Right atrium auricular region (tissue), 2 donors: ENCODE measurements at regions not wholly inside any gene's neighbourhood (a gene's known extent, or its start where the extent isn't known, plus 50 kb on each side); places are given as distances from the start of the nearest gene placed in this dataset.

ENCODE experiments used
- DNase-seq: peaks from one replicate; pipeline ENCODE4 v3.0.0-alpha.2; 2019; ENCODE audit warnings: low spot score
- H3K27ac ChIP-seq, 2 donors: fragments of 200-600 bp; sonication (generic); 1 replicate in 1 of 2; 2 replicates in 1 of 2; pipeline ENCODE4 v1.5.1; 2016 to 2019
- H3K27me3 ChIP-seq, 2 donors: fragments of 200-600 bp; sonication (generic); one replicate each; pipeline versions ENCODE4 v1.5.1 to v1.6.0; 2017 to 2019
- H3K36me3 ChIP-seq: fragments of 200-600 bp; sonication (generic); one replicate; pipeline ENCODE4 v1.5.1; 2016
- H3K4me1 ChIP-seq, 2 donors: fragments of 200-600 bp; sonication (generic); one replicate each; pipeline versions ENCODE4 v1.5.1 to v1.6.0; 2017 to 2019
- H3K4me3 ChIP-seq, 2 donors: fragments of 200-600 bp; sonication (generic); 1 replicate in 1 of 2; 2 replicates in 1 of 2; pipeline ENCODE4 v1.5.1; 2017 to 2019; ENCODE audit warnings: mild to moderate bottlenecking in 1 of 2, moderate library complexity in 1 of 2
- H3K9me3 ChIP-seq, 2 donors: fragments of 200-600 bp; sonication (generic); one replicate each; pipeline ENCODE4 v1.5.1; 2019
- CTCF ChIP-seq, 2 donors: fragments of 200-600 bp; sonication (generic); IDR thresholded peaks; one replicate each; pipeline ENCODE4 v1.5.1; 2019; ENCODE audit warnings: antibody characterized with exemption in 2 of 2

- no peak for TF ChIP-seq CTCF (IDR thresholded peaks at IDR 0.05)
- Histone ChIP-seq H3K27me3 (no peaks in the 10 kb centered on the region), H3K36me3 (no peaks in the 10 kb centered on the region), H3K4me1 (no peaks in the 10 kb centered on the region), H3K4me3 (no peak overlapping the region), H3K27ac (no peak overlapping the region), H3K9me3 (no peaks in the 10 kb centered on the region)
- no peak for DNase-seq
These were observed 560.9 kb downstream of the MED13L start for GRCh38 chr12:115716551-115716950.

- no peak for DNase-seq
- no peak for TF ChIP-seq CTCF (IDR thresholded peaks at IDR 0.05)
These were observed 564.8 kb downstream of the MED13L start for GRCh38 chr12:115712676-115713075.

GRCh38 chr12:115710104-115710564 lies 567.4 kb downstream of the MED13L start:
- Histone ChIP-seq H3K36me3 (no peaks in the 10 kb centered on the region), H3K27me3 (no peaks in the 10 kb centered on the region), H3K4me3 (no peak overlapping the region), H3K4me1 (peaks cover 0 to 22% of the 10 kb centered on the region in 2 donors), H3K27ac (no peak overlapping the region), H3K9me3 (no peaks in the 10 kb centered on the region)
- TF ChIP-seq CTCF (IDR thresholded peaks at IDR 0.05): no peak
- peak; percentile 60 for DNase-seq

More at GRCh38 chr12:115712676-115713075, 564.8 kb downstream of the MED13L start:
- no peak overlapping the region for H3K27ac ChIP-seq
- H3K4me3 ChIP-seq: no peak overlapping the region
- H3K27me3 ChIP-seq: no peaks in the 10 kb centered on the region
- no peaks in the 10 kb centered on the region for H3K9me3 ChIP-seq
- H3K36me3 ChIP-seq: no peaks in the 10 kb centered on the region
- H3K4me1 ChIP-seq: peaks cover 0 to 22% of the 10 kb centered on the region in 2 donors

GRCh38 chr12:115709540-115710011 lies 567.9 kb downstream of the MED13L start:
- Histone ChIP-seq H3K27ac (no peak overlapping the region), H3K4me3 (no peak overlapping the region), H3K4me1 (peaks cover 0 to 22% of the 10 kb centered on the region in 2 donors), H3K36me3 (no peaks in the 10 kb centered on the region), H3K27me3 (no peaks in the 10 kb centered on the region), H3K9me3 (no peaks in the 10 kb centered on the region)
- no peak for TF ChIP-seq CTCF (IDR thresholded peaks at IDR 0.05)
- no peak for DNase-seq

GRCh38 chr12:115708801-115709200 lies 568.7 kb downstream of the MED13L start:
- DNase-seq: no peak
- Histone ChIP-seq H3K4me1 (peaks cover 0 to 22% of the 10 kb centered on the region in 2 donors), H3K36me3 (no peaks in the 10 kb centered on the region), H3K27ac (no peak overlapping the region), H3K27me3 (no peaks in the 10 kb centered on the region), H3K4me3 (no peak overlapping the region), H3K9me3 (no peaks in the 10 kb centered on the region)
- TF ChIP-seq CTCF (IDR thresholded peaks at IDR 0.05): no peak

GRCh38 chr12:115700896-115701465 lies 576.5 kb downstream of the MED13L start:
- Histone ChIP-seq H3K9me3 (no peaks in the 10 kb centered on the region), H3K27me3 (no peaks in the 10 kb centered on the region), H3K4me3 (no peak overlapping the region), H3K27ac (no peak overlapping the region), H3K36me3 (no peaks in the 10 kb centered on the region), H3K4me1 (no peaks in the 10 kb centered on the region)
- DNase-seq: no peak
- TF ChIP-seq CTCF (IDR thresholded peaks at IDR 0.05): no peak
